NCI-H345 treated with DMSO at 0.1 percent for 48 hours (cell line): ENCODE measurements at regions not wholly inside any gene's neighbourhood (a gene's known extent, or its start where the extent isn't known, plus 50 kb on each side); places are given as distances from the start of the nearest gene placed in this dataset.
A peak's percentile ranks its signal among the peaks of the same experiment; 100 is the strongest.

Experiments used
- DNase-seq: peaks from one replicate; lab custom pipeline; 2025; ENCODE audit not compliant: unreplicated experiment; lab: John Stamatoyannopoulos, UW

DNA sequence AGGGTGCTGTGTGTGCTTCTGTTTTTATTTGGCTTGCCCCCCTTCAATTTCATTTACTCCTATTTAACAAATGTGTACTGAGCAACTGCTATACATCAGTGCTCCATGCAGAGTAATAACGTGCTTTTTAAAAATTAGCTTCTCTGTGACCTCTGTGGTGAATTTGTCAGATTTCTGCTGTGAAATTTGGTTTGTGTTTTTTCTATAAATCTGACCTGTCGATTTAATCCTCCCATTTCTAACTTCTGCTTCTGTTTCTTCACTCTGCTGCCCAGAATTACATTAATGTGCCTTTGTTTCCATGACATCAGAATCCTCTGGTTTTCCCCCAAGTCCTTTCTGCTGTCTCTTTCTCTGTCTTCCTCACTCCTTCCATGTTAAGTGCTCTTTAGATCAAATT is 123.8 kb upstream of the CACNA2D1 start:
- DNase-seq: no peak

DNA sequence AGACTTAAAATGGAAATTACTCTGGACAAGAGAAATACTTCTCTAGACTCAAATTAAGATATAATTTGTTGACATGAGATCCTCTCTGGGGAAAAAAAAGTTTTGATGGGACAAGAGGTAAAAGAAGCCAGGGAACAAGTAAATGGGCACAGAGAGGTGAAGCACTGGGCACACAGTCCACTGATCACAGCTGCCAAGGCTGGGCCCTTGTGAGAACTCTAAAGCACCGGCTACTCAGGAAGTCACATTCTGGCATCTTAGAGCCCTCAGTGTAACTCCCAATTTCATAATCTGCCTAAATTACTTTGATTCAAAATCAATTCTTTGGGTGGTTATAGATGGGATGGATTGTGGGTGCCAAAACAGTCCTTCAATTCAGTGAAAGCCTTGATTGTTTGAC is 123.2 kb upstream of the CACNA2D1 start:
- DNase-seq: no peak

DNA sequence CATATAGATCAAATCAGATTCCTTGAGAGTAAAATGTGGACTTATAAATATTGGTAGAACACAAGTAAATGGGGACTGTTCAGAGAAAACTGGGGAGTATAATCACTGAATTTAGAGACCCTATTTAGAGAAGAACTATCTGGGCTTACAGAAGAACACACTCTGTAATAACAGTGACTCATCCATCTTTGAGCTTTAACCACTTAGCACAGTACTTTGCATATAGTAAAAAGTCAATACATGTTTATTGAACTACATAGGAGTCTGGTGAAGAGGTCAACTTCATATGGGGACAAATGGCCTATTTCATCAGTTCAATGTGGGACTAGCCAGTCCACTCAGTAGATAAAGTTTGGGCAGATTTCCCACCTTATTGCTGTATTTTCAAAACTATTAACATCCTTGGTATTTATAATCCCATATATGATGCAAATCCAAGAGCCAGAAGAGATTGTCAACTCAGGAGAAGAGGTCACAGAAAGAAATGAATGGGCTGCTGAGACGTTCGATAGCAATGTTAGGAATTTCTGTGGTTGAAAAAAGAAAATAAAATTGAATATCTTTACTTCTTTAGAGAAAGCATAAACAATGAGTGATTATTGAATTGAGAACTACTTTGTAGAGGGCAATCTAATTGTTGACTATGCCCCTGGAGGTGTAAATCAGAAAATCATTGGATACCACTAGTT is 119.3 kb upstream of the CACNA2D1 start:
- DNase-seq: no peak

DNA sequence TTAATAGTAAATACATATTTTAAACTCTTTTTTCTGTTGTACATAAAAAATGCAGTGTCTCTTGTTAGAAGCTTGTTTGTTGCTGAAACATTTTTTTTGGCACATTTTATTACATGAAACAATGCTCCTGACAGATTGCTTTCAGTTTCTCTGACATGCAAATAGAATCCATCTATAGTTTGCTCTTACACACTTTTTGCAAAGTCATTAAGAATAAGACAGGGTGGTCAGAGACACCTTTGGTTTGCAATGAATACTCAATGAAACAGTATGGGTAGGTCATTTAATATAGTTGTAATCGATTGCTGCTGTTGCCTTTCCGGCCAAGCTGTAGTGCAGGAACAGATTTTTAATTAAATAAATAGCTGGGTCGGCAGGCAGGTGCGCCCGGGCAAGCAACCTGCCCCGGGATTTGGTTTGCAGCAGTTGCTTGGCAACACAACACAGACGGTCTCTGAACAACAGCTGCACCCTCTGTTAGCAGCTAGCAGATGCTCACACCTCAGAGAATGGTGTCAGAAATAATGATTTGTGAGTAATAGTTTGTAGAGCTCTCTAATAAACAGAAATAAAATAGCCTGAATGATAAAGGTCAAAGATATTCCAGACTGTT is 115.7 kb upstream of the CACNA2D1 start:
- DNase-seq: peak; percentile 89

DNA sequence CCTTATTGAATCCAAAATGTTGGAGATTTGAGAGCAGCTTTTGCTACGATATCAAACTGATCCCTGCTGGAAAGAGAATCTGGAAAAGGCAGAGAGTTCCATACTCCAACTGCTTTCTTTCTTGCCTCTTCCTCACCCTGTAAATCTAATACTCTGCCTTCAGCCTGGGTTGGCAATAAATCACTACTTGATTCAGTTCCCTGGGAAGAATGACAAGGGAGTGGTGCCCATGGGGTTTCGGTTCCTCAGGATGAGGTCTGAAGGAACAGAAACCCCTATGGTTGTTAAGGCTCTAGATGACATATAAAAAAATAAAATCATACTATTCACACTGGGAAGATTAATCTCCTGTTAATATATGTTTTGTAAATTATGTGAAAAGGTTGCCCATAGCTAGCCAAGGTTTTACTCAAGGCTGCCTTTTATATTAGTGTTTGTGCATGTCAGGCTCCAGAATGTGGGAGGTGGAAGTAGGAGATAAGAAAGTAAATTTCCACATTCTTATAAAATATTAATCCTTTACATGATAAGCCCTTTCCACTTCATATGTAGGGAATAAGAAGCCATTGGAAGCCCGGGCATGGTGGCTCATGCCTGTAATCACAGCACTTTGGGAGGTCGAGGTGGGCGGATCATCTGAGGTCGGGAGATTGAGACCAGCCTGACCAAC is 106.2 kb upstream of the CACNA2D1 start:
- no peak for DNase-seq

DNA sequence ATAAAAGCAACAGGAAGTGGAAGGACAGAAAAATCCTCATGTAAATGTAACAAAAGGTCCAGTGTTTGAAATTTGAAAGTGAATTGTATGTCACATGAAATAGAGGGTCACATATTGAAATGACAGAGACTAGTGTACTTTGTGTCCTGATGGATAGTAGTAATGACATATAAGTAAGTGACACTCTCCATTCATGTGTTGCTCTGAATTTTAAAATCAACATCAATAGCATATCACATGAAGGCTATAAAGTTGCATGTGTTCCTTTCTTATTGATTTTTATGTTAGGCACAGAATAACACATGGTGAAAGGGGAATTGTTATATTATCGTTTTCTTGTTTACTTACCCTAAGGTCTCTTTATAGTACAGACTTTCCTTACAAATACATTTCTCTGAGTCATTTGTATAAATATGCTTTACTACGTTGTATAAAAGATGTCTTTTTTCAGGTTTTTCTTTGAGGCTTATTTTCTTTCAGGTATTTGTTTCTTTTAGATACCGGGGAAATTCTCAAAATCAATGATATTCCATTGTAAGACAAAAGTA is 104.6 kb upstream of the CACNA2D1 start:
- no peak for DNase-seq

DNA sequence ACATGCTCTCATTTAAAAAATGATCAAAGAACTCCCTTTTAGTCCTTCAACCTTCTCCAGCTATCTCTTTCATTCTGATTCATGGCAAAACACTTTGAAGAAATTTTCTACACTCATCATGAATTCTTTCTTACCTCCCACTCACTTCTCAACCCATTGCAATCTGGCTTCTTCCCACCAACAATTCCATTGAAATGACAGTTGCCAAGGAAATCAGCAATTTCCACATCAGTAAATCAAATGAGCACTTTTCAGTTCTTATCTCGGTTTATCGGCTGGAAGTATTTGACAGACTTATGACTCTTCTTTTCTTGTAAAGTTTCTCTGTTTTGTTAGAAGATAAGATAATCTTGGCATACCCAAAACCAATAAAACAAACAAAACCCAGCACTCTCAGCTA is 99.1 kb upstream of the CACNA2D1 start:
- no peak for DNase-seq

DNA sequence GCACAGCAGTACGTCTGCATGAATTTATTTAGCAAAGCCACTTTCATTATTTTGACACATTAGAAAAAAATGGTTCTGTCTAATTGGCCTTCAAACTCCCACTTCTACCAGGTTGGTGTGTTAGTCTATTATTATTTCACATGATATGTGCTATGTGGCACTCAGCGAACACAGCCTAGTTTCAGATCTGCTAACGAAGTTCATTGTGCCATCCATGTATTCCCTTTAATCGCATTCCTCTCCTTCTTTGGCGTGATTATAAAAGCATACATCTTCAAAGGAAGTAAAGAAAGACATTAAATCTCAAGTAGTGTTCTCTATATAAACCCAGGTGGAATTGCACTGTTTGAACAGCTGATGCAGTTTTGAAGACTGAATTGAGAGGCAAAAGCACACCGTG is 96.4 kb upstream of the CACNA2D1 start:
- peak; percentile 26 for DNase-seq

DNA sequence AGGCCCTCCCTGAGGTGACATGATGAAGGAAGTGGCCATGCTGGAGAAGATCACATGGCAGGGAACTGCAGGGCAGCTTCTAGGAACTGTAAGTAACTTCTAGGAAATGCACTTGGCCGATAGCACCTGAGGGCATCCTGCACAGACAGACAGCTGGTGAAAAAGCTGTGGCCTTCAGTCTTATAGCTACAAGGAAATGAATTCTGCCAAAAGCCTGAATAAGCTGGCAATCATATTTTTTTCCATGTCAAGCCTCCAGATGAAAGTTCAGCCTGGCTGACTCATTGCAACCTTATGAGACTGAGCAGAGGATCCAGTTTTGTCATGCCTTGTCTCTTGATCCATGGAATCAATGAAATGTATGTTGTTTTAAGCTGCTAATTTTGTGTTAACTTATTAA is 91.1 kb upstream of the CACNA2D1 start:
- no peak for DNase-seq

DNA sequence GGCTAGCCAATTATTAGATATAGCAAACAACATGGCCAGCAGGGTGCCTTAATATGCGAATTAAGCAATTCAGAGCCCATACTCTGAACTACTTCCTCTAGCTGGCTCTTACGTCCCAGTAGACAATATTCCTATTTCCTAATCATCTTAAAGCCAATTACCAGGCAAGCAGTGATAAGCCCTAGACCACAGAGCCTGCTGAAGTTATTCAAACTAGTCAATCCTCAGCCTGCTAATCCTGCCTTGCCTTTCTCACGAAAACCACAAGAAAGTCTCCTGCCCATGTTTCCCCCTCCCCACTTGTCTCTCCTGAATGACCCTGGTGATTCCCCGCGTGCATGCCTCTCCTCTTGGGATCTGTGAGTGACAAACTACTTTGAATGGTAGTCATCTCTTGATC is 86.8 kb upstream of the CACNA2D1 start:
- no peak for DNase-seq

DNA sequence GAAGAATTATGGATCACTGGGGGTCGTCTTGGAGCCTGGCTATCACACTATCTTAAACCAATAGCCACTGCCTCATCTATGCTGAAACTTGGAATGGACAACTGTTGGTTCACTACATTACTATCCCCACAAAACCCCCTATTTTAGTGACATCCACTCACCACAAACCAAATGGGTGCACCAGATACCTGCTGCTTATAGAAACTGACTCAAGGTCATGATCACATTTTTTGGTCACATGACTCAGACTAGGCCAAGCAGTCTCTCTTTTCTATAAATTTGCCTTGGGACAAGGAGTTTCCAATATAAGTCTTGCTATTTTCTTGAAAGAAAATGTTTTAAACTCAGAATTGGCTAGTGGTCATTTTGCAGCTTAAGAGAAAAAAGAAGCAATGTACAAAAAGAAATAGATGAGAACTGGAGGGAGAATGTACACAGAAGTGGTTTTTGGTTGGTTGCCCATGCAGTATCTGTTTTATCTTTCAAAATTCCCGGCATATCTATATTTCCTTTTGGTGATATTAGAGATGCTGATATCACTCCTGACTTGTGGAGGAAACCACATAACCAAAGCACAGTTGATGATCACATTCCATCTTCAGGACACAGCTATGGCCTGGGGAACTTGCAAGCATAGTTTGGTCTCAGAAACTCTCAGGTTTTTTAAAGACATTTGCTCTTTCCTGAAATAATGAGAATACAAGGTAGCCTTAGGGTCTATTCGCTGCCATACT is 85.2 kb upstream of the CACNA2D1 start:
- DNase-seq: no peak

DNA sequence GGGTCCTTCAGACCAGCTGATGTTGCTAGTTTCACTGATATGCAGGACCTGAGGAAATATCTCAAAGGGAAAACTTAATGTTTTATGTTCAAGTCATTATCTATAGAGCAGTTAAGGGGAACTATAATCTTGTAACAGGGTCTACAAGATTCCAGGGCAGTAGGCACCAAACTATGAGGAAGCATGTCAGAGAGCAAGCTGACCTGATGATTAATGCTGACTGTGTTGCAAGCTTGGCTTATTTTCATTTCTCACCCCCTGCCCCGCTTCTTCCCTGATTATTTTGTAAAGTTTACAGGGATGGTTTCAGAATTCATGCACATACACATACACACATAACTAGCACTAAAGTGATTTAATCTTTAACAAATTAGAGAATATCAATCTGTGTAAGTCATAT is 84.3 kb upstream of the CACNA2D1 start:
- DNase-seq: no peak

DNA sequence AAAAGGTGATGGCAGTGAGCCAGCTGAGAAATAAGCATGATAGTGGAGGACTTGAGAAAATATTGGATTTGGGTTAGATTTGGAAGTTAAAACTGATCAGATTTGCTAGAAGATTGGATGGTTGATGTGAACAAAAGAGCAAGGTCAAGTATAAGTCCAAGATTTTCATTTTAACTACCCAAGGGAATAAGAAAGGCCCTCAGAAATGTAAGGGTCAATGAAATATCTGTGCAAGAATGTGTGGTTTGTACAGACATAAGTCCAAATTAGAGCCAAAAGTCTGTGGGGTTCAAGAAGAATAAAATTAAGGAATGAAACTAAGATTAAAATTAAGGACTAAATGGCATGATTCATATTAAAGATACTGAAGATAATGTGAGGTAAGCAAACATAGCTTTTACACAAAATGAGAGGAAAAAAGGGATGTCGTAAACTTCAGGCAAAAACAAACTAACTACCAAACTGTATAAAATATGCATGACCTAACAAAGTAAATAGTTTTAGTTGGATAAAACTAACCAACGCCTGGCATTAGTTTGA is 78.4 kb upstream of the CACNA2D1 start:
- DNase-seq: no peak

DNA sequence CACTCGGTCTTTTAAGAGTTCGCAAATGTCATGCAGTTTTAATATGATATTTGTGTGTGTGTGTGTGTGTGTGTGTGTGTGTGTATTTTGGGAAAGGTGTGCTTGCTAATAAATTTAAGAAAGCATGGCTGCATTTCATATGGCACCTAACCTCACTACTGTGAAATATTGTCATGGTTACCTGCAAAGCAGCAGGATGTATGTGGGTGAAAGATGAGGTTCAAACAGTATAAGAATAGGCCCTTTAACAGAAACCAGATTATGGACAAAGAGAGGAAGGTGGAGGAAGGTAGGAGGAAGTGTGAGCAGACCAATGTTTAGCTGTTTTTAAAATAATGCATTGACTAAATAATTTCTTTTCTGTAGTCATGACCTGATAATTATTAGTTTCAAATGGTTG is 73.5 kb upstream of the CACNA2D1 start:
- DNase-seq: no peak

DNA sequence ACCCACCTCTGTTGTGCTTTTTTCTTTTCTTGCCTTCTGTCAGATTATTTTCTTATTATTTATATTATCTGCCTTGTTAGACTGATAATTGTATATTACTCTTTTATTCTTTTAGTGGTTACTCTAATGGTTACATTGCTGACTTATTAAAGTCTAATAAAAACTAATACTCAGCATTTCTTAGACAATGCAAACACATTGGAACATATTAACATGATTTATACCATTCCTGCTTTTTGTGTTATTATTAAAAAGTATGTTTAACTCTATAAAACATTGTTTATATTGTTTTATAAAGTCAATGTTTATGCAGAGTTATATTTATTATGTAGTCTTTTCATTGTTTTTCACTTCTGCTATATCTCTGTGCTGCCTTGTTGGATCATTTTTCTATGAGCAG is 68.0 kb upstream of the CACNA2D1 start:
- no peak for DNase-seq

DNA sequence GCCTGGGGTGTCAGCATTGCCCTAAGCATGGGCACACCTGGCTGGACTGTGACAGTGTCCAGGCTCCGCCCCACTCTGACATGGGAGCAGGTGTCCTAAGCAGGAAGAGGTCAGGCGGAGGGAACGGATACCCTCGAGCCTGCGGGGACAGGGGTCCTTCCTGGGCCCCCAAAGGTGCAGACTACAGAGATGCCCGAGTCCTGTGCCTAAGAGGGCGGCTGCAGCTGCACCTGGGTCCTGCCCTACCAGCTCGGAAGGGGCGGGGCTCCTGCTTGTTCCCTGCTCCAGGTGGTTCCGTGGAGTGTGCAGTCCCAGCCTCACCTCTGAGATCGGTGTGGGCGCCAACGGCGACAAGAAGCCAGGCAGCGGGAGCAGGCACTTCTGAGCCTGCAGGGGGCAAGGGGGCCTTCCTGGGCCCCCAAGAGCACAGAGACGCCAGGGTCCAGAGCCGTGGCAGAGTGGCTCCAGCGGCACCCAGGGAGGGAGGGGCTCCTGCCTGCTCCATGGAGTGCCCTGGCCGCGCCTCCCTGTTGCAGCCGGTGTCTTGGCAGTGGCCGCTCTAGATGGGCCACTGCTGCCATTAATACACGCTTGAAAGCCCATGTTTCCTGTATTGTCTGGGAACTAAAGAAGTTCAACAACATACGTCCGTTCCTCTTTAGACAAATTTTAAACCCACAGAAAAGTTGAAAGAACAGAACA is 64.5 kb upstream of the CACNA2D1 start:
- DNase-seq: peak; percentile 83

DNA sequence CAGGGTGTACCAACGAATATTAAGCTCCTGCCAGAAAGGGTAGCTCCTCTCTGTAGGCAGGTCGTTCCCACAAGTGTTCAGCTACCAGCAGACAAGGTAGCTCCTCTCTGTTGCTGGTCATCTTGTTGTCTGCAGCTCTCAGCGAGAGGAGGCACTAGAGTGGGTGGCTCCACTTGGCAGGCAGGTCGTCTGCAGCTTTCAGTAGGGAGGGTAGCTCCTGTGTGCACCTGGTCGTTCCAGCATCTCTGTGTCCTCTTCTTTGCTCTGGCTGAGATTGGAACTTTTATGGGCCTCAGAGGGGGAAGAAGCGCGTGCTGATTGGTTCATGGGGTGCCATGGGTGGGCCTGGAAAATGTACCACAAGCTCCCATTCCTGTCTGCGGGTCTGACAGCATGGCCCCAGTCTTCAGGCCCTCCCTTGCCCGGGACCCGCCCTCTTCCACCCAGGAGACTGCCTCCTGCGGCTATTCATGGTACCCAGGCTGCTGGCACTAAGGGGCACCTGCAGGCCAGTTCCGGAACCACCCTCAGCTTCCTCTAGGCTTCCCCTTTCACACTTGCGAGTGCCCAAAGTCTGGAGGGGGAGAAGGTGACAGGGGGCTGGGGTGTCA is 63.9 kb upstream of the CACNA2D1 start:
- peak; percentile 77 for DNase-seq

DNA sequence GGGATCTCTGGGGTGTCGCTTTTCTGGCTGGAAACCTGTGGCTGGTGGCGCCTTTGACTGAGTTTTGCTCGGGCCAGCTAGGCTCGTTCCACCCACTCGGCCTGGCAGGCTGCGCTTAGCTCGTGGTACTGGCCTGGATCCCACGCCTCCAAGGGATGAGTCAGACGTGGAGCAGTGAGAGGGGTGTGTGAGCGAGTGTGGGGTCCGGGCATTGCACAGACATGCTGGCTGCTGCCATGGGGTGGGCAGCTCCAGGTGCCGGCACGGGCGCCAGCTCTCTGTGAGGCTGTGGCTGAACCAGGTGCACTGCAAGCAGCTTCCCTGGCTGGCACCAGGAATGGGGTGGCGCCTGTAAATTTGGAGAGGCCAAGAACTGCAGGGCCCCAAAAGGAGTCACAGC is 63.1 kb upstream of the CACNA2D1 start:
- no peak for DNase-seq

DNA sequence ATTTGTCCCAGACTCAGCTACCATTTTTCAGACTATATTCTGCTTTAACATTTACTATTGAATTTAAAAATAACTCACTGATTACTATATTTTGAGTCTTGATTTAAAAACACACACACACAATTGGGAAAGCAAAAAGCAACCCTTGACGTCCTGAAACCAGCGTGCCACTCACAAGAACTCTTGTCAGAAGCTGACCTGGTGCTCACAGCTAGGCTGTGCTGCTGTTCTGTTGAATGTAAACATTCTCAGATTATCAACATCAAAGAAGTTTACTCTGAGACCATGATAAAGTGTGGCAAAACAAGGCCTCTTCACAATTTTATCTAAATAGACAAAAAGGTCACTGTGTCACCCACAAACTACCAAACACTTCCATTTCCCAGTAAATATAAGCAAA is 62.6 kb upstream of the CACNA2D1 start:
- DNase-seq: no peak

DNA sequence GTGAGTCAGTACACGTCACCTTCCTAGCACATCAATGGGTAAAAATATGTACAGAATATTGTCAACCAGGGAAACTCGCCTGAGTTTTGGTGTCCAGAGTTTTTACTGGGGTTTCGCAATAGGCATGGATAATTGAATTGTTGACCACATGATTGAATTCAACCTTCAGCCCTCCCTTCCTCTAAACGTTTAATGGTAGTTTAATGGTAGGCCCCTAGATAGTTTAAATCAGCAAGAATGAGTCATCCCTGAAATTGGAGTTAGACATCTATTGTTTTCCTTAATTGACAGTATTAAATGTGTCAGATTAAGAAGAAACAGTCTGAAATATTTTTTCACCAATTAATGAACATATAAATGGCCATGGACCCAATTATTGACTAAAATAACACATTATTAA is 57.8 kb upstream of the CACNA2D1 start:
- no peak for DNase-seq
